Right ventricle myocardium superior (tissue), 1 donor: ENCODE measurements at regions not wholly inside any gene's neighbourhood (a gene's known extent, or its start where the extent isn't known, plus 50 kb on each side); places are given as distances from the start of the nearest gene placed in this dataset.
"Not testable (repeated sequence)": the region's sequence is repeated elsewhere in the genome, so short reads cannot be mapped to it uniquely, and the experiment has no call there.

Experiments
- ATAC-seq: fragments of 200-7000 bp; cut with Tn5 transposase; one replicate; pipeline ENCODE4 v1.9.1; 2020; ENCODE audit warnings: mild to moderate bottlenecking; ENCODE audit not compliant: poor library complexity
- DNase-seq: peaks from one replicate; pipeline ENCODE4 v3.0.0-alpha.2; 2020
- intact Hi-C: fragments of 100-400 bp; cut with DNase I; formaldehyde crosslinking; loops from one replicate; pipeline ENCODE4 v1.11.2; 2022
- donor health status: DM: no; HTN: yes; CAD: no; lungs with severe emphysema.

DNA sequence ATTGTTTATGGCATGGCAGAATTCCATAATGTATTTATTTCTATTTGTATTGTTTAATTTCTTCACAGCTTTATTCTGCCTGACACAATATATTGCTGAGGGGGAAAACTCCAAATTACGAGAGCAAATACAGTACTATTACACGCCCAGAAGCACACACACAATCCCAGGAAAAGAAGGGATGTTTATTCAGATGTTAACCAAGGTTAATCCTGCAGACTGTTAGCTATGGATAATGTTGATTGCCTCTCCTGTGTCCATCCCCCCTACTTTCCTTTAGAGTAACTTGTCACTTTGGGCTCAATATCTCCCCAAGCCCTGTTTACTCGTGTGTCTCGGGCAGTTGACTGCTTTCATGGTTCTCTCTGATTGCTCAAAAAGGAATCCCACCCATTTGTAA is 84.2 kb upstream of the ERCC6L2 start:
- intact Hi-C loops = no loop called here
- ATAC-seq = no peak
- no peak for DNase-seq

- ATAC-seq (no peak), DNase-seq (no peak)
- intact Hi-C loops = no loop called here
Measured at GRCh38 chr9:95788521-95788991, 86.9 kb upstream of the ERCC6L2 start.

DNA sequence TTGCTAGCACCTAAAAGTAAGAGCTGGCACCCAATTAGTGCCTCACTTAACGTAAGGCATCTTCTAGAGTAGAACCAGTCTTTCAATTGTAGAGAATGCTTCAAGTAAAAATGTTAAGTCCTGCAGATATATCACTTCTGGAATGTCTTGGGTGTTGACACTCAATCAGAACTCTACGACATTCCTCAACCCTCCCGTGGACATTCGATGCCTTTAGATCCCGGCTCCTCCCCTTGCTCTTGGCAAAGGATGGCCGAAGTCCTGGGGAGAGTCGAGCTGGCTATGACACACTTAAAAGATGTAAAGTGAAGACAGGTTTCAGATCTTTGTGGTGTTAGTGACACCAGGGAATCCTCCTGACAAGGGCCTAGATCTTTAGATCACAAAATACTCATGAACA is 87.5 kb upstream of the ERCC6L2 start:
- ATAC-seq (no peak), DNase-seq (no peak)
- intact Hi-C loops = no loop called here

DNA sequence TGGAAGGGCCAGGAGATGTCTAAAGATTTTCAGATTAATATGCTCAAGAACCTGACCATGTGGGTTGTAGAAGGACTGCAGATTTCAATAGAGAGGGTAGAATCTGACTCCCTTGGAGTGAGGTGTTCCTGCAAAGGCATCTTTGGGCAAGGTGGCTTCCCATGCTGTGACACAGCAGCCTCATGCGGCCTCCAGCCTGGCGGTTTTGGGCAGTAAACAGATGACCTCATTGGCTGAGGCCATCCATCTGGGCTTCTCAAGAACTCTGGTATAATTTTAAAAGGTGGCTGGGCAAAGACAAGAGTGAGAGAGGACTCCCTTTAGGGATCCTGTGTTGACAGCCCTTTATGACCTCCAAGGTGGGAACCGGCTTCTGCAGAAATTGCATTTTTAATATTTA is 90.3 kb upstream of the ERCC6L2 start:
- ATAC-seq (no peak), DNase-seq (no peak)
- intact Hi-C loops = no loop called here

DNA sequence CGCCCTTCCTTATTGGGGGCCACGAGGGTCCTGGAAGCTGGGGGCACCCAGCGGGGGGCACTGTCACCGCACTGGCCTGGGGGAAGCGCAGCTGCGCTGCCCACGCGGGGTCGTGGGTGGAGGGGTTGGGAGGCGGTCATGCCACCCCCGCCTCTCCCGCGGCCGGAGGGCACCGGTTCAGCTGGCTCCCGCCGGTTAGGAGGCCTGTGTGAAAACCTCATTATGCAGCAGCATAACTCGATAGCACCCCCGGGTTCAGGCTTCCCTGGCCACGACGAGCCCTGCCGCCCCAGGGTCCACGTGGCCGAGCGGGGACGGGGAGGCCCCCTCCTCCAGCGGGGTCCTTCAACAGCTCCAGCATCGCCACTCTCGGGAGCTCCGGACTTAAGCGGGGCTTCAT is 91.2 kb upstream of the ERCC6L2 start:
- intact Hi-C loops = no loop called here
- DNase-seq (no peak), ATAC-seq (no peak)

- ATAC-seq = no peak
- intact Hi-C loops = no loop called here
Measured at GRCh38 chr9:95783426-95783975, 92.0 kb upstream of the ERCC6L2 start.

DNA sequence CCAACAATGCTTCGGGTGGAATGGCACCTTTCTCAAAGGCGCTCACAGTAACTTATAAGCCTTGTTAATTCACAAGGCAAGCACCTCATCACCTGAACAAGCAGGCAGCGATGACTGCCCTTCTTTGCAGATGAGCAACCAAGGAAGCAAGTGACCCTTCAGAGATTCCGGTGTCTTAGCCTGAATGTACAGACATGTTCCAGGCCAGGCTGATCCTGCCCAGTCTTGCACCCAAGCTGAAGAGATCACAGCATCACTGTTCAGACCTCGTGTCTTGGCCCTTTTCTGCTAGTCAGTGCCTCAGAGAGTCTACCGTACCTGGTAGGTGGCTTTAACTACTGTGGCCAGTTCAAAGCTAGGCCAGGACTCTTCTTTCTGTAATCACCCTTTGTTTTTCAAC is 94.7 kb upstream of the ERCC6L2 start:
- no peak for DNase-seq
- intact Hi-C loops = no loop called here
- no peak for ATAC-seq

More at GRCh38 chr9:95783426-95783975, 92.0 kb upstream of the ERCC6L2 start:
- no peak for DNase-seq

DNA sequence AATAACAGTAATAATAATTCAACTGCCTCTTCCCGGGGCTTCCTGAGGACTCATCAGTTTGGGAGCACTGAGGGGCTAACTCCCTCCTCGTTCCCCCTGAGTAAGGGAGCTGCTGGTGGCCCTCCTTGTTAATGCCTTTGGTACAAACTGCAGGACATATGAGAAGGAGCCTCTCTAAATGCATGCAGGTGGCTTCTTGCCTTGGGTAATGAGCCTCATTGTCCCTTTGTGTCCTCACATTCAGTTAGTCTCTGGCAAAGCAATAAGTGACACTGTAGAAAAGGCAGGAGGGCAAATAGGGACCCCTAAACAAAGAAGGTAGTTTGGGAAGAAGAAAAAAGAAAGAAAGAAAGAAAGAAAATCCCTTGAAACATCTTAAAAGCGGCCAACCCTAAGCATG is 95.4 kb upstream of the ERCC6L2 start:
- DNase-seq (no peak), ATAC-seq (no peak)
- intact Hi-C loops = no loop called here

GRCh38 chr9:95779597-95779996 is 95.9 kb upstream of the ERCC6L2 start:
- ATAC-seq, DNase-seq, intact Hi-C loops: not testable (repeated sequence)

- DNase-seq = peak; percentile 78
- intact Hi-C loops = no loop called here
- ATAC-seq = peak; percentile 89
Measured at GRCh38 chr9:95778957-95779356, 96.5 kb upstream of the ERCC6L2 start.

GRCh38 chr9:95777136-95777535 is 98.4 kb upstream of the ERCC6L2 start:
- DNase-seq = no peak
- ATAC-seq = no peak
- intact Hi-C loops = no loop called here

DNA sequence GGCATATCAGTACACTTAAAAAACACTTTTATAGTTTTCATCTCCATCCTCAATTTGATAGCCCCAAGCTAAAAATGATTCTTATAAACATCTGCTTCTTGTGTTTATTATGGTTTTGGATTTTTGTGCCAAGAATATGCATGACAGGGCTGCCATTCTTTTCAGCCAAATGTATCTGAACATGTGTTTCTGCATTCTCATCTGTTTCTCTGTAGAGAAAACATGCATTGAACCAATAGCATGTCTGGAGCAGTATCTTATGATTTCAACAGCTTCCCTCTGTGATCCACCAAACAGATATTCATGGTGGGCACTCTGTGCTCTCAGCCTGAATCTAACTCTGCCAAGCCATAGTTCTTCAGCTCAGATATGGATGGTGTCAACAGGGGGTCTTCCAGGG is 99.3 kb upstream of the ERCC6L2 start:
- ATAC-seq (no peak), DNase-seq (no peak)
- intact Hi-C loops = no loop called here

- intact Hi-C loops = no loop called here
- no peak for DNase-seq
- ATAC-seq = no peak
Measured at GRCh38 chr9:95775191-95775590, 100.3 kb upstream of the ERCC6L2 start.

DNA sequence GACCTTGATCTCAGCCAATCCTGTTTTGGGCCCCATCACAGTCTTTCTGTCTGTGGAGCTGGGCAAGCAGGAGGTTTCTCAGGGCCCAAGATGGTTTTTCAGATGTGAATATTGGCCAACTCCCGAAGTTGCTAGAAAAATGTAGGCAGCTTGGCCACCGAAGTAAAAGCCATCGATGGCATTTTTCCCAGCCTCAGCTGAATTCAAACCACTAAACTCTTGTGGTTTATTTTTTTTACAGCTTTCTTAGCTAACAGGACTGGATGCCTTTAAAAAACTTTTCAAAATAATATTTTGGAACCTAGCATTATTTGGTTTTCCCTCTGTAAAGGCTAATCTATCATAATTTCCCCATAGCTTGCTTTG is 102.5 kb upstream of the ERCC6L2 start:
- ATAC-seq (no peak), DNase-seq (no peak)
- intact Hi-C loops = no loop called here

GRCh38 chr9:95772320-95773052 is 103.0 kb upstream of the ERCC6L2 start:
- DNase-seq = peak; percentile 56

DNA sequence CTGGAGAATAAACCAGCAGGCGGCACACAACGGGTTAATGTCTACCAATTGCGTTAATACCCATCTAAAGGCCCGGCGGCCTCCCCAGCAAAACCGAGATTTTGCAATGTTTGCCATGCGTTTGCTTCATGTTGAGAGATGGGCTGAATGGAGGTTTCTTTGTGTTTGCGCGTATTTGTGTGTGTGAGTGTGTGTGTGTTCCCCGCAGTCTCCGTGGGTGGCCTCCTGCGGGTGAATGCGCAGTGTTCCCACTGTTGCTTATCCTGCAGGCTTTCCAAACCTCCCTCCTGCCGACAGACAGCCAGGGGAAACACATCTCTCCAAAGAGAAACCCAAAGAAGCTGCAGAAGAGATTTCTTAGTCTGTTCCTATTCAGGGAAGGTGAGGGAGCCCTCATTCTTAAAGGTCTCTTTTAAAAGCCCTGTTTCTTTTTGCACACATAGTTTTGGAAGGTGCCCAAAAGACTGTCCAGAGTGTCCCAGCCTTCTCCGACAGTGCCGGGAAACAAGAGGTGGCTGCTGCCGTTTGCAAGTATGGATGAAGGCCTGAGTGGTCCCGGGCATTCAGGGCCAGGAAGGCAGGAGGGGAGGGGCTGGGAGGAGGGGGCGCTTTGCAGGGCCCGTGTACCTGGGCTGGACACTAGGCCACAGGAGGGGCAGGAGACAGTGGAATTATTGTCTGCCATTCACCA is 103.8 kb upstream of the ERCC6L2 start:
- peak; percentile 53 for DNase-seq
- intact Hi-C loops = no loop called here
- peak; percentile 46 for ATAC-seq

More at GRCh38 chr9:95772320-95773052, 103.0 kb upstream of the ERCC6L2 start:
- peak; percentile 81 for ATAC-seq
- intact Hi-C loops = no loop called here

- no peak for ATAC-seq
- DNase-seq = no peak
Measured at GRCh38 chr9:95770653-95771131, 104.8 kb upstream of the ERCC6L2 start.

GRCh38 chr9:95769909-95770433 is 105.5 kb upstream of the ERCC6L2 start:
- intact Hi-C loops = no loop called here
- DNase-seq (no peak), ATAC-seq (no peak)

More at GRCh38 chr9:95770653-95771131, 104.8 kb upstream of the ERCC6L2 start:
- intact Hi-C loops = no loop called here

DNA sequence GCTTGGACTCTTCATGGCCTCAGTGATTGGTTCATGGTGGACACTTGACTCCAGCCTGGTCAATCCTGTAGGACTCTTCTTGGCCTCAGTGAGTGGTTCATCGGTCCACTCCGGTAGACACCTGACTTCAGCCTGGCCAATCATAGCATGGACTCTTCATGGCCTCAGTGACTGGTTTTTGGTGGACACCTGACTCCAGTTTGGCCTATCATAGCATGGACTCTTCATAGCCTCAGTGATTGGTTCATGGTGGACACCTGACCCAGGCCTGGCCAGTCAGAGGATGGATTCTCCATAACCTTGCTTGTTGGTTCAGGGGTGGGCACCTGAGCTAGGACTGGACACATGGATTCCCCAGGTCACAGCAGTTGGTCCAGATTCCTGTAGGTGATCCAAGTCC is 106.0 kb upstream of the ERCC6L2 start:
- intact Hi-C loops = no loop called here
- DNase-seq = no peak

DNA sequence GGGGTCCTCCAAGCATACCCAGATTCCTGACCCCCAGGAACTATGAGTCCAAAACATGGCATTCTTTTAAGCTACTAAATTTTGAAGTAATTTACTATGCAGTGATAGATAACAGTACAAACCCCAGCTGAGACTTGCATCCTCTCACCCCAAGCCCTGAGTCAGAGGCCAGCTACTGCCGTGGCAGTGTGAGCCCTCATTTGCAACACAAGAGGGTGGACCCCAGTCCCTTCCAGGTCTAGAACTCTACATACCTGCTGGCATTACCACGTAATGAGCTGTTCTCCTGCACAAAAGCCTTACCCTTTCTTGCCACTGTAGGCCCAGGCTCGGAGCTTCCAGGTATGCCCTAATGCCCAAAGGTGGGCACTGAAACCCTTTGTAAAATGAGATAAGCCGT is 108.6 kb upstream of the ERCC6L2 start:
- intact Hi-C loops = no loop called here
- no peak for DNase-seq

More for the DNA sequence above, 106.0 kb upstream of the ERCC6L2 start:
- ATAC-seq = no peak

More for the DNA sequence above, 108.6 kb upstream of the ERCC6L2 start:
- no peak for ATAC-seq
